ENCODE measurements at regions not wholly inside any gene's neighbourhood (a gene's known extent, or its start where the extent isn't known, plus 50 kb on each side); places are given as distances from the start of the nearest gene placed in this dataset.

- TF ChIP-seq CEBPB (IDR thresholded peaks at IDR 0.05; ENCODE audit: low read depth), result no peak
- TF ChIP-seq SIN3A (IDR thresholded peaks at IDR 0.05; ENCODE audit: low read depth), result no peak
- TF ChIP-seq YY1 (IDR thresholded peaks at IDR 0.05; ENCODE audit: extremely low read depth, insufficient replicate concordance, low read depth, low read length), result no peak
- TF ChIP-seq EGR1 (IDR thresholded peaks at IDR 0.05; ENCODE audit: low read depth), result no peak
- TF ChIP-seq POLR2A (IDR thresholded peaks at IDR 0.05; ENCODE audit: borderline replicate concordance, extremely low read depth, insufficient read depth, insufficient read length), result no peak
- no peak for TF ChIP-seq CTCF (IDR thresholded peaks at IDR 0.05 in 2 of 3, conservative IDR thresholded peaks at IDR 0.05 in 1 of 3; ENCODE audit: borderline replicate concordance in 1 of 3, insufficient read depth in 1 of 3, low read depth in 2 of 3, low read length in 2 of 3)
- no peak for TF ChIP-seq ZBTB33 (IDR thresholded peaks at IDR 0.05; ENCODE audit: extremely low read depth, insufficient replicate concordance, low read length)
- no peak for TF ChIP-seq JUND (IDR thresholded peaks at IDR 0.05)
- TF ChIP-seq RAD21 (IDR thresholded peaks at IDR 0.05; ENCODE audit: low read depth), result no peak
- TF ChIP-seq SP1 (IDR thresholded peaks at IDR 0.05; ENCODE audit: low read depth), result no peak
- TF ChIP-seq ZNF274 (IDR thresholded peaks at IDR 0.05; ENCODE audit: low read depth, low read length), result no peak
- no peak for TF ChIP-seq EZH2phosphoT487 (IDR thresholded peaks at IDR 0.05; ENCODE audit: borderline replicate concordance)
These were observed 230.7 kb downstream of the NDFIP2 start for GRCh38 chr13:79711631-79712030.
